SW 1271 (cell line): ENCODE measurements at regions not wholly inside any gene's neighbourhood (a gene's known extent, or its start where the extent isn't known, plus 50 kb on each side); places are given as distances from the start of the nearest gene placed in this dataset.
"Not testable (repeated sequence)": the region's sequence is repeated elsewhere in the genome, so short reads cannot be mapped to it uniquely, and the experiment has no call there.

Experiments
- DNase-seq, 2 experiments: peaks; one replicate each; lab custom pipeline; 2025; lab: John Stamatoyannopoulos, UW

GRCh38 chr1:217137210-217137881 lies 414.1 kb upstream of the ESRRG start:
- DNase-seq, result no peak

- DNase-seq, result no peak
These were observed 413.6 kb upstream of the ESRRG start for GRCh38 chr1:217136895-217137205.

GRCh38 chr1:217135987-217136894 lies 413.0 kb upstream of the ESRRG start:
- no peak for DNase-seq

- no peak for DNase-seq
These were observed 412.3 kb upstream of the ESRRG start for GRCh38 chr1:217135569-217135915.

- DNase-seq, result no peak
These were observed 411.8 kb upstream of the ESRRG start for GRCh38 chr1:217134857-217135568.

- DNase-seq, result no peak
These were observed 411.0 kb upstream of the ESRRG start for GRCh38 chr1:217133958-217134856.

- DNase-seq, result no peak
These were observed 409.9 kb upstream of the ESRRG start for GRCh38 chr1:217133092-217133491.

- DNase-seq, result not testable (repeated sequence)
These were observed 400.1 kb upstream of the ESRRG start for GRCh38 chr1:217123340-217123739.

- no peak for DNase-seq
These were observed 394.8 kb upstream of the ESRRG start for GRCh38 chr1:217117973-217118465.

- no peak for DNase-seq
These were observed 392.5 kb upstream of the ESRRG start for GRCh38 chr1:217115404-217116380.

- no peak for DNase-seq
These were observed 386.7 kb upstream of the ESRRG start for GRCh38 chr1:217109928-217110327.

GRCh38 chr1:217106231-217106901 lies 383.1 kb upstream of the ESRRG start:
- DNase-seq, result no peak

- DNase-seq, result no peak
These were observed 382.2 kb upstream of the ESRRG start for GRCh38 chr1:217105437-217105836.

GRCh38 chr1:217097819-217098218 lies 374.6 kb upstream of the ESRRG start:
- DNase-seq, result no peak

GRCh38 chr1:217096200-217096599 lies 373.0 kb upstream of the ESRRG start:
- DNase-seq, result no peak

- no peak for DNase-seq
These were observed 371.9 kb upstream of the ESRRG start for GRCh38 chr1:217095050-217095622.

- DNase-seq, result no peak
These were observed 368.3 kb upstream of the ESRRG start for GRCh38 chr1:217091561-217091960.

- DNase-seq, result no peak
These were observed 367.1 kb upstream of the ESRRG start for GRCh38 chr1:217090060-217090911.
